Psoas muscle (tissue), 7 donors: ENCODE measurements at regions not wholly inside any gene's neighbourhood (a gene's known extent, or its start where the extent isn't known, plus 50 kb on each side); places are given as distances from the start of the nearest gene placed in this dataset.

Experiments
- ATAC-seq, 4 donors: fragments of 200-7000 bp; cut with Tn5 transposase; one replicate each; pipeline ENCODE4 v1.9.1; 2020; ENCODE audit warnings: moderate library complexity in 3 of 4, mild to moderate bottlenecking in 2 of 4
- DNase-seq, 2 donors: peaks; one replicate each; pipeline ENCODE4 v3.0.0-alpha.2; 2020
- H3K27ac ChIP-seq: fragments of 200-600 bp; one replicate; pipeline ENCODE4 v1.8.0; 2022
- H3K27me3 ChIP-seq, 3 donors: fragments of 200-600 bp in 1 of 3; one replicate each; pipeline versions ENCODE4 v1.6.1 to v1.8.0; 2013 to 2022; ENCODE audit warnings: low read length in 2 of 3, mild to moderate bottlenecking in 2 of 3, moderate library complexity in 1 of 3; ENCODE audit not compliant: insufficient read depth in 3 of 3
- H3K36me3 ChIP-seq, 2 donors: fragments of 200-600 bp in 1 of 2; one replicate each; pipeline versions ENCODE4 v1.6.1 to v1.8.0; 2013 to 2022; ENCODE audit warnings: low read depth in 1 of 2, mild to moderate bottlenecking in 1 of 2, moderate library complexity in 1 of 2; ENCODE audit not compliant: insufficient read depth in 1 of 2
- H3K4me1 ChIP-seq: fragments of 200-600 bp; one replicate; pipeline ENCODE4 v1.8.0; 2022
- H3K4me3 ChIP-seq: fragments of 200-600 bp; one replicate; pipeline ENCODE4 v1.8.0; 2022; ENCODE audit warnings: mild to moderate bottlenecking
- H3K9me3 ChIP-seq: fragments of 200-600 bp; one replicate; pipeline ENCODE4 v1.8.0; 2022
- CTCF ChIP-seq: fragments of 200-600 bp; IDR thresholded peaks from one replicate; pipeline ENCODE4 v1.8.0; 2022; ENCODE audit warnings: antibody characterized with exemption
- WGBS, 3 donors: extraction: QIAGEN DNeasy Blood & Tissue Kit; methylation state at CpG; one replicate each; pipeline versions ENCODE4 v1.1.6 to v1.1.7; 2013; 5-methylcytosine and 5-hydroxymethylcytosine counted together
- intact Hi-C, 2 donors: fragments of 100-400 bp; cut with DNase I; formaldehyde crosslinking; loops; one replicate each; pipeline versions ENCODE4 v1.11.0 to v1.14.2; 2022
- donor health status: healthy with polysubstance abuse.
- donor health status: DM: no; HTN: no; CAD: no; lungs with moderate emphysema.
- donor health status: Bipolar disorder and iron deficiency.
- donor health status: healthy.
- donor health status: DM: yes; HTN: yes; CAD: no.
- donor health status: DM: no; HTN: no; CAD: no.
- donor health status: DM: yes; HTN: yes; CAD: no.

GRCh38 chr14:71597955-71598660, 334.1 kb upstream of the RGS6 start:
- TF ChIP-seq CTCF = no peak
- no peak for DNase-seq
- Histone ChIP-seq H3K4me3 (no peak overlapping the region), H3K27me3 (no peaks in the 10 kb centered on the region), H3K36me3 (no peaks in the 10 kb centered on the region), H3K27ac (no peak overlapping the region), H3K4me1 (no peaks in the 10 kb centered on the region), H3K9me3 (peaks cover 3% of the 10 kb centered on the region)
- no peak for ATAC-seq
- WGBS, 3 donors = 91 to 94% (median 93%) methylated on average over 4 of the region's 4 CpGs
- intact Hi-C loops = no loop called here

- Histone ChIP-seq H3K27me3 (no peaks in the 10 kb centered on the region), H3K4me3 (no peak overlapping the region), H3K4me1 (no peaks in the 10 kb centered on the region), H3K27ac (no peak overlapping the region), H3K36me3 (no peaks in the 10 kb centered on the region), H3K9me3 (peaks cover 3% of the 10 kb centered on the region)
- no peak for DNase-seq
- 88 to 98% (median 92%) methylated on average over 2 of the region's 2 CpGs for WGBS, 3 donors
- no peak for TF ChIP-seq CTCF
- intact Hi-C loops = no loop called here
- ATAC-seq = no peak
Measured at GRCh38 chr14:71600309-71600708, 331.9 kb upstream of the RGS6 start.

- no peak overlapping the region for H3K4me3 ChIP-seq
- no peak for DNase-seq
- no peaks in the 10 kb centered on the region for H3K36me3 ChIP-seq
- 92 to 95% (median 92%) methylated on average over 5 of the region's 5 CpGs for WGBS, 3 donors
- TF ChIP-seq CTCF = no peak
- intact Hi-C loops = no loop called here
- H3K9me3 ChIP-seq = peaks cover 3% of the 10 kb centered on the region
- no peaks in the 10 kb centered on the region for H3K4me1 ChIP-seq
- no peak overlapping the region for H3K27ac ChIP-seq
- no peak for ATAC-seq
- H3K27me3 ChIP-seq = no peaks in the 10 kb centered on the region
Measured at GRCh38 chr14:71602524-71602923, 329.7 kb upstream of the RGS6 start.

GRCh38 chr14:71604231-71604630, 328.0 kb upstream of the RGS6 start:
- H3K36me3 ChIP-seq = no peaks in the 10 kb centered on the region
- H3K4me3 ChIP-seq = no peak overlapping the region
- intact Hi-C loops = no loop called here
- H3K27me3 ChIP-seq = no peaks in the 10 kb centered on the region
- TF ChIP-seq CTCF = no peak
- H3K27ac ChIP-seq = no peak overlapping the region
- DNase-seq (no peak), ATAC-seq (no peak)
- peaks cover 3% of the 10 kb centered on the region for H3K9me3 ChIP-seq
- H3K4me1 ChIP-seq = no peaks in the 10 kb centered on the region

GRCh38 chr14:71606064-71606463, 326.2 kb upstream of the RGS6 start:
- ATAC-seq (no peak), DNase-seq (no peak)
- no peaks in the 10 kb centered on the region for H3K27me3 ChIP-seq
- H3K27ac ChIP-seq = no peak overlapping the region
- H3K4me3 ChIP-seq = no peak overlapping the region
- intact Hi-C loops = no loop called here
- H3K9me3 ChIP-seq = no peaks in the 10 kb centered on the region
- H3K36me3 ChIP-seq = no peaks in the 10 kb centered on the region
- 95 to 98% (median 96%) methylated on average over 5 of the region's 5 CpGs for WGBS, 3 donors
- no peaks in the 10 kb centered on the region for H3K4me1 ChIP-seq
- TF ChIP-seq CTCF = no peak
